BJ (cell line): ENCODE measurements at regions not wholly inside any gene's neighbourhood (a gene's known extent, or its start where the extent isn't known, plus 50 kb on each side); places are given as distances from the start of the nearest gene placed in this dataset.

Experiments used
- CTCF ChIA-PET: fragments of 350-600 bp; formaldehyde crosslinking; extraction: SDS; loops from one replicate; lab custom pipeline; 2021; ENCODE audit warnings: antibody characterized with exemption, inconsistent platforms; lab: Yijun Ruan, JAX
- POLR2A ChIA-PET: fragments of 300-600 bp; sonication (Branson Sonifier 250); formaldehyde crosslinking; extraction: SDS; loops from one replicate; lab custom pipeline; 2021; ENCODE audit warnings: antibody characterized with exemption; lab: Charles Lee
- DNase-seq: peaks from one replicate; pipeline ENCODE4 v3.0.0-alpha.2; 2011; ENCODE audit warnings: low read depth
- H3K27me3 ChIP-seq: 2 replicates; pipeline ENCODE4 v1.6.0; 2011; ENCODE audit warnings: low read length; ENCODE audit not compliant: control insufficient read depth, insufficient read depth
- H3K36me3 ChIP-seq: 2 replicates; pipeline ENCODE4 v1.5.1; 2011; ENCODE audit warnings: low read length; ENCODE audit not compliant: control insufficient read depth, insufficient read depth
- H3K4me3 ChIP-seq: 2 replicates; pipeline ENCODE4 v1.5.1; 2011; ENCODE audit warnings: low read depth, mild to moderate bottlenecking, control low read depth, low read length
- CTCF ChIP-seq: IDR thresholded peaks from 2 replicates; pipeline ENCODE4 v1.5.1; 2011; ENCODE audit warnings: low read depth, mild to moderate bottlenecking, control low read depth, inconsistent platforms, low read length, moderate library complexity; ENCODE audit not compliant: insufficient read depth

DNA sequence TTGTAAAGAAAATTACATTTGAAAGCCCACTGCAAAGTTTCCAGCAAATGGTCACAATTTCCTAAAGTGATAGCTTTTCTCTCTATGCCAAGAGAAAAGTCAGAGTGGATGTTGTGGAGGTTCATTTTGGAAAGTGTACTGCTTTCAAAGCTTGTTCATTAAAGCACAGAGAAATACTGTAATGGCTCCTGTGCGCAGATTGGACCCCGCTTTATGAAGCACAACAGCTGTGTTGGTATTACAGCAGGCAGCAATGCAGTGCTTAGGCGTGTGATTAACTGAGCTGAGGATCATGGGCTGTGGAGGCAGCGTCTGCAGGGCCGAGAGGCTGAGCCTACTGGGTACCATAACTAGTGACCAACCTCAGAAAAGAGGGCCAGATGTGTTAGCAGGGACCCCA lies 478.4 kb upstream of the CFAP20DC start:
- ChIA-PET CTCF (interaction anchor here (0.9 kb wide), 1 partner anchor 215 kb away, joined by 4 read pairs; no protein-coding TSS in a partner anchor), POLR2A (no interaction called here)
- H3K27me3 ChIP-seq = no peaks in the 10 kb centered on the region
- no peak for DNase-seq
- H3K4me3 ChIP-seq = no peak overlapping the region
- TF ChIP-seq CTCF = no peak
- H3K36me3 ChIP-seq = no peaks in the 10 kb centered on the region

- ChIA-PET CTCF (interaction anchor here (0.9 kb wide), 1 partner anchor 214 kb away, joined by 4 read pairs; no protein-coding TSS in a partner anchor), POLR2A (interaction anchor here (0.6 kb wide), 1 partner anchor 44 kb away, joined by 15 read pairs; no protein-coding TSS in a partner anchor)
- no peaks in the 10 kb centered on the region for H3K27me3 ChIP-seq
- no peak overlapping the region for H3K4me3 ChIP-seq
- no peaks in the 10 kb centered on the region for H3K36me3 ChIP-seq
- TF ChIP-seq CTCF = no peak
- no peak for DNase-seq
Measured at GRCh38 chr3:59527493-59527892, 477.7 kb upstream of the CFAP20DC start.

- ChIA-PET CTCF (interaction anchor here (0.7 kb wide), 1 partner anchor 667 kb away, joined by 3 read pairs; no protein-coding TSS in a partner anchor), POLR2A (interaction anchor here (0.6 kb wide), 1 partner anchor 45 kb away, joined by 15 read pairs; no protein-coding TSS in a partner anchor)
- H3K27me3 ChIP-seq = no peaks in the 10 kb centered on the region
- TF ChIP-seq CTCF = no peak
- H3K36me3 ChIP-seq = no peaks in the 10 kb centered on the region
- DNase-seq = no peak
- no peak overlapping the region for H3K4me3 ChIP-seq
Measured at GRCh38 chr3:59526999-59527398, 477.2 kb upstream of the CFAP20DC start.

- no peaks in the 10 kb centered on the region for H3K27me3 ChIP-seq
- DNase-seq = no peak
- no peak overlapping the region for H3K4me3 ChIP-seq
- TF ChIP-seq CTCF = no peak
- CTCF ChIA-PET = interaction anchor here (0.7 to 1.5 kb wide), 3 partner anchors 9 to 195 kb away, joined by 3 to 5 read pairs (median 3); no protein-coding TSS in a partner anchor
- no peaks in the 10 kb centered on the region for H3K36me3 ChIP-seq
- POLR2A ChIA-PET = no interaction called here
Measured at GRCh38 chr3:59522550-59522949, 472.7 kb upstream of the CFAP20DC start.

DNA sequence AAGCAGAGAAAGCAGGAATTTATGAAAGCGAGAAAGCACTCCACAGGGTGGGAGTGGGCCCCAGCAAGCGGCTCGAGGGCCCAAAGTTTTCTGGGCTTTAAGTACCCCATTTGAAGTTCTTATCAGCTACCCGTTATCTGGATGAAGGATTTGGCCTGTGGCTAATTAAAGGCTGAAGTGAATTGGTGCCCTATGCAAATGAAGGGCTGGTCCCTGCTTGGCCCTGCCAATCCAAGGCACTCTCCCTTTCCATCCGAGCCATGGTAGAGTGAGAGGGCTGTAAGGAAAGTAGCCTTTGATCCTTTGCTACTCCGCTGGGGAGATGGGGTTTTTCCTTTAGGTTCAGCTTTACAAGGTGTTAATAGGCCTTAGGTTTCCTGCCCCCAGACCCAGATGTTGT lies 469.3 kb upstream of the CFAP20DC start:
- Histone ChIP-seq H3K4me3 (no peak overlapping the region), H3K27me3 (no peaks in the 10 kb centered on the region), H3K36me3 (no peaks in the 10 kb centered on the region)
- ChIA-PET CTCF (no interaction called here), POLR2A (no interaction called here)
- DNase-seq = no peak
- TF ChIP-seq CTCF = no peak
